Activated CD4-positive, alpha-beta memory T cell treated with anti-CD3 and anti-CD28 coated beads for 36 hours (primary cell): ENCODE measurements at regions not wholly inside any gene's neighbourhood (a gene's known extent, or its start where the extent isn't known, plus 50 kb on each side); places are given as distances from the start of the nearest gene placed in this dataset.

Experiments used
- CTCF ChIA-PET: fragments of 350-600 bp; sonication (Branson Sonifier 250); formaldehyde crosslinking; loops from one replicate; lab custom pipeline; 2021; ENCODE audit warnings: antibody characterized with exemption, inconsistent platforms; lab: Charles Lee
- POLR2A ChIA-PET: fragments of 350-600 bp; sonication (Branson Sonifier 250); formaldehyde crosslinking; loops from one replicate; lab custom pipeline; 2021; ENCODE audit warnings: antibody characterized with exemption; lab: Charles Lee
- DNase-seq: peaks from one replicate; pipeline ENCODE4 v3.0.0-alpha.2; 2020
- H3K27ac Mint-ChIP-seq: one replicate; pipeline ENCODE4 v1.8.0; 2021; ENCODE audit warnings: mixed read lengths
- H3K27me3 Mint-ChIP-seq: one replicate; pipeline ENCODE4 v1.8.0; 2021; ENCODE audit warnings: mixed read lengths
- H3K36me3 Mint-ChIP-seq: one replicate; pipeline ENCODE4 v1.8.0; 2021; ENCODE audit warnings: mixed read lengths
- H3K4me1 Mint-ChIP-seq: one replicate; pipeline ENCODE4 v1.8.0; 2021; ENCODE audit warnings: low read depth, mixed read lengths
- H3K4me3 Mint-ChIP-seq: one replicate; pipeline ENCODE4 v1.8.0; 2021; ENCODE audit warnings: mild to moderate bottlenecking, mixed read lengths
- H3K9me3 Mint-ChIP-seq: one replicate; pipeline ENCODE4 v1.8.0; 2021; ENCODE audit warnings: mixed read lengths
- intact Hi-C: fragments of 100-400 bp; cut with micrococcal nuclease; formaldehyde crosslinking; loops from one replicate; pipeline ENCODE4 v1.15.1; 2023

GRCh38 chr3:81301230-81301629 is 460.2 kb downstream of the GBE1 start:
- no peaks in the 10 kb centered on the region for H3K4me1 Mint-ChIP-seq
- H3K4me3 Mint-ChIP-seq, result no peak overlapping the region
- H3K27ac Mint-ChIP-seq, result no peak overlapping the region
- H3K9me3 Mint-ChIP-seq, result no peaks in the 10 kb centered on the region
- POLR2A ChIA-PET, result no interaction called here
- H3K27me3 Mint-ChIP-seq, result no peaks in the 10 kb centered on the region
- no peaks in the 10 kb centered on the region for H3K36me3 Mint-ChIP-seq
- intact Hi-C loops, result no loop called here
- CTCF ChIA-PET, result interaction anchor here (1.7 to 1.8 kb wide), 2 partner anchors 34 to 189 kb away, joined by 4 to 8 read pairs; no protein-coding TSS in a partner anchor
- no peak for DNase-seq

GRCh38 chr3:81300324-81300927 is 461.0 kb downstream of the GBE1 start:
- Mint-ChIP-seq H3K27me3 (no peaks in the 10 kb centered on the region), H3K9me3 (no peaks in the 10 kb centered on the region), H3K36me3 (no peaks in the 10 kb centered on the region), H3K4me1 (no peaks in the 10 kb centered on the region), H3K4me3 (no peak overlapping the region), H3K27ac (no peak overlapping the region)
- ChIA-PET POLR2A (no interaction called here), CTCF (no interaction called here)
- no peak for DNase-seq
- intact Hi-C loops, result no loop called here

- intact Hi-C loops, result no loop called here
- no peak overlapping the region for H3K4me3 Mint-ChIP-seq
Observed at GRCh38 chr3:81299481-81299880, 462.0 kb downstream of the GBE1 start.

GRCh38 chr3:81295906-81296577 is 465.4 kb downstream of the GBE1 start:
- DNase-seq, result no peak
- intact Hi-C loops, result no loop called here
- no peaks in the 10 kb centered on the region for H3K4me1 Mint-ChIP-seq
- H3K9me3 Mint-ChIP-seq, result no peaks in the 10 kb centered on the region
- no peak overlapping the region for H3K4me3 Mint-ChIP-seq
- no peaks in the 10 kb centered on the region for H3K27me3 Mint-ChIP-seq
- H3K36me3 Mint-ChIP-seq, result no peaks in the 10 kb centered on the region
- no peak overlapping the region for H3K27ac Mint-ChIP-seq
- ChIA-PET CTCF (no interaction called here), POLR2A (no interaction called here)

More at GRCh38 chr3:81299481-81299880, 462.0 kb downstream of the GBE1 start:
- no peak for DNase-seq
- Mint-ChIP-seq H3K9me3 (no peaks in the 10 kb centered on the region), H3K27ac (no peak overlapping the region), H3K36me3 (no peaks in the 10 kb centered on the region), H3K4me1 (no peaks in the 10 kb centered on the region), H3K27me3 (no peaks in the 10 kb centered on the region)
- POLR2A ChIA-PET, result no interaction called here
- CTCF ChIA-PET, result no interaction called here

- Mint-ChIP-seq H3K27me3 (no peaks in the 10 kb centered on the region), H3K27ac (no peak overlapping the region), H3K4me1 (no peaks in the 10 kb centered on the region), H3K9me3 (no peaks in the 10 kb centered on the region), H3K4me3 (no peak overlapping the region), H3K36me3 (no peaks in the 10 kb centered on the region)
- ChIA-PET POLR2A (no interaction called here), CTCF (no interaction called here)
- intact Hi-C loops, result no loop called here
- no peak for DNase-seq
Observed at GRCh38 chr3:81293156-81293555, 468.3 kb downstream of the GBE1 start.

- H3K4me1 Mint-ChIP-seq, result no peaks in the 10 kb centered on the region
- ChIA-PET CTCF (no interaction called here), POLR2A (no interaction called here)
- H3K27ac Mint-ChIP-seq, result no peak overlapping the region
- intact Hi-C loops, result no loop called here
- peaks cover 4% of the 10 kb centered on the region for H3K9me3 Mint-ChIP-seq
- H3K4me3 Mint-ChIP-seq, result no peak overlapping the region
- no peak for DNase-seq
- no peaks in the 10 kb centered on the region for H3K27me3 Mint-ChIP-seq
- H3K36me3 Mint-ChIP-seq, result no peaks in the 10 kb centered on the region
Observed at GRCh38 chr3:81291586-81291985, 469.9 kb downstream of the GBE1 start.

- no peak overlapping the region for H3K27ac Mint-ChIP-seq
- POLR2A ChIA-PET, result no interaction called here
- no peak for DNase-seq
- CTCF ChIA-PET, result no interaction called here
- intact Hi-C loops, result no loop called here
- no peaks in the 10 kb centered on the region for H3K36me3 Mint-ChIP-seq
- no peaks in the 10 kb centered on the region for H3K27me3 Mint-ChIP-seq
- no peak overlapping the region for H3K4me3 Mint-ChIP-seq
- peaks cover 4% of the 10 kb centered on the region for H3K9me3 Mint-ChIP-seq
- H3K4me1 Mint-ChIP-seq, result no peaks in the 10 kb centered on the region
Observed at GRCh38 chr3:81289676-81290075, 471.8 kb downstream of the GBE1 start.

- ChIA-PET CTCF (no interaction called here), POLR2A (no interaction called here)
- no peak for DNase-seq
- Mint-ChIP-seq H3K27me3 (no peaks in the 10 kb centered on the region), H3K36me3 (no peaks in the 10 kb centered on the region), H3K4me3 (no peak overlapping the region), H3K9me3 (no peaks in the 10 kb centered on the region), H3K27ac (no peak overlapping the region), H3K4me1 (no peaks in the 10 kb centered on the region)
- intact Hi-C loops, result no loop called here
Observed at GRCh38 chr3:81279481-81280379, 481.7 kb downstream of the GBE1 start.

- H3K36me3 Mint-ChIP-seq, result no peaks in the 10 kb centered on the region
- no peak overlapping the region for H3K4me3 Mint-ChIP-seq
- POLR2A ChIA-PET, result no interaction called here
- H3K4me1 Mint-ChIP-seq, result no peaks in the 10 kb centered on the region
- no peak overlapping the region for H3K27ac Mint-ChIP-seq
- CTCF ChIA-PET, result no interaction called here
- H3K27me3 Mint-ChIP-seq, result no peaks in the 10 kb centered on the region
- no peak for DNase-seq
- H3K9me3 Mint-ChIP-seq, result no peaks in the 10 kb centered on the region
- intact Hi-C loops, result no loop called here
Observed at GRCh38 chr3:81277853-81278252, 483.6 kb downstream of the GBE1 start.

GRCh38 chr3:81274671-81275070 is 486.8 kb downstream of the GBE1 start:
- Mint-ChIP-seq H3K36me3 (no peaks in the 10 kb centered on the region), H3K9me3 (no peaks in the 10 kb centered on the region), H3K27me3 (no peaks in the 10 kb centered on the region), H3K27ac (no peak overlapping the region), H3K4me3 (no peak overlapping the region), H3K4me1 (no peaks in the 10 kb centered on the region)
- ChIA-PET POLR2A (no interaction called here), CTCF (no interaction called here)
- no peak for DNase-seq
- intact Hi-C loops, result no loop called here

- no peaks in the 10 kb centered on the region for H3K27me3 Mint-ChIP-seq
- H3K9me3 Mint-ChIP-seq, result no peaks in the 10 kb centered on the region
- ChIA-PET POLR2A (no interaction called here), CTCF (no interaction called here)
- no peaks in the 10 kb centered on the region for H3K36me3 Mint-ChIP-seq
- H3K4me1 Mint-ChIP-seq, result no peaks in the 10 kb centered on the region
- no peak overlapping the region for H3K27ac Mint-ChIP-seq
- DNase-seq, result no peak
- no peak overlapping the region for H3K4me3 Mint-ChIP-seq
- intact Hi-C loops, result no loop called here
Observed at GRCh38 chr3:81270603-81271379, 490.7 kb downstream of the GBE1 start.

GRCh38 chr3:81268526-81268925 is 492.9 kb downstream of the GBE1 start:
- CTCF ChIA-PET, result no interaction called here
- DNase-seq, result no peak
- intact Hi-C loops, result no loop called here
- Mint-ChIP-seq H3K9me3 (no peaks in the 10 kb centered on the region), H3K27ac (no peak overlapping the region), H3K36me3 (no peaks in the 10 kb centered on the region), H3K4me1 (no peaks in the 10 kb centered on the region), H3K4me3 (no peak overlapping the region), H3K27me3 (no peaks in the 10 kb centered on the region)
- POLR2A ChIA-PET, result no interaction called here
